Endothelial cell of umbilical vein (primary cell): ENCODE measurements at regions not wholly inside any gene's neighbourhood (a gene's known extent, or its start where the extent isn't known, plus 50 kb on each side); places are given as distances from the start of the nearest gene placed in this dataset.

ENCODE experiments used
- BruUV-seq: library from RNA; stranded (reverse); fragments of 400-500 nt; replicated peaks from 2 replicates; lab custom pipeline; 2021; lab: Mats Ljungman, UMichigan
- CTCF ChIA-PET: fragments of 300-600, 350-600 bp; sonication (Branson Sonifier 250); formaldehyde crosslinking; loops from one replicate; lab custom pipeline; 2021; ENCODE audit warnings: antibody characterized with exemption, inconsistent platforms; lab: Charles Lee
- POLR2A ChIA-PET: fragments of 300-600, 350-600 bp; sonication (Branson Sonifier 250); formaldehyde crosslinking; loops from one replicate; lab custom pipeline; 2021; ENCODE audit warnings: antibody characterized with exemption, inconsistent platforms; lab: Charles Lee
- DNase-seq: peaks from one replicate; pipeline ENCODE4 v3.0.0-alpha.2; 2011; ENCODE audit warnings: low read depth, low spot score
- FAIRE-seq: peaks from 2 replicates; lab custom pipeline; 2011; peaks lifted over from hg19 to GRCh38; lab: Jason Lieb, UNC
- H2AFZ ChIP-seq: 2 replicates; pipeline ENCODE4 v1.6.0; 2012; ENCODE audit warnings: low read depth, low read length, control low read depth, inconsistent platforms
- H3K27ac ChIP-seq: 2 replicates; pipeline ENCODE4 v1.5.1; 2011; ENCODE audit warnings: low read depth, mild to moderate bottlenecking, control low read depth, low read length, moderate library complexity; ENCODE audit not compliant: insufficient read depth
- H3K27me3 ChIP-seq, 2 experiments: 2 replicates each; pipeline versions ENCODE4 v1.6.0 to v1.6.1; 2011; ENCODE audit warnings: low read length in 2 of 2, mixed read lengths in 1 of 2; ENCODE audit not compliant: control insufficient read depth in 2 of 2, insufficient read depth in 2 of 2
- H3K36me3 ChIP-seq, 2 experiments: 2 replicates in 1 of 2; 3 replicates in 1 of 2; pipeline ENCODE4 v1.5.1; 2011; ENCODE audit warnings: low read length in 2 of 2, mild to moderate bottlenecking in 1 of 2, moderate library complexity in 1 of 2; ENCODE audit not compliant: control insufficient read depth in 2 of 2, insufficient read depth in 2 of 2; ENCODE audit errors: extremely low read depth in 1 of 2
- H3K4me1 ChIP-seq: 3 replicates; pipeline ENCODE4 v1.5.1; 2011; ENCODE audit warnings: mild to moderate bottlenecking, low read length; ENCODE audit not compliant: control insufficient read depth, insufficient read depth; ENCODE audit errors: extremely low read depth
- H3K4me2 ChIP-seq: 2 replicates; pipeline ENCODE4 v1.6.1; 2011; ENCODE audit warnings: low read length, control low read depth, mixed read lengths; ENCODE audit not compliant: insufficient read depth
- H3K4me3 ChIP-seq, 3 experiments: fragments of 200-600 bp in 1 of 3; sonication (generic), shearing (Covaris generic) in 1 of 3; replicated peaks in 1 of 3; 2 replicates each; pipeline ENCODE4 v1.5.1; 2011 to 2016; ENCODE audit warnings: control low read depth in 3 of 3, low read length in 3 of 3, mild to moderate bottlenecking in 2 of 3, inconsistent platforms in 1 of 3, low read depth in 1 of 3, moderate library complexity in 1 of 3; ENCODE audit not compliant: insufficient read depth in 1 of 3
- H3K79me2 ChIP-seq: 2 replicates; pipeline ENCODE4 v1.6.0; 2012; ENCODE audit warnings: low read length, inconsistent platforms; ENCODE audit not compliant: control insufficient read depth, insufficient read depth
- H3K9ac ChIP-seq: replicated peaks from 2 replicates; pipeline ENCODE3; 2011; ENCODE audit warnings: low read length, control low read depth; ENCODE audit not compliant: insufficient read depth; ENCODE audit errors: extremely low read depth
- H3K9me1 ChIP-seq: replicated peaks from 3 replicates; pipeline ENCODE4 v1.6.0; 2011; ENCODE audit warnings: mild to moderate bottlenecking, low read length; ENCODE audit not compliant: control insufficient read depth, insufficient read depth; ENCODE audit errors: extremely low read depth
- H3K9me3 ChIP-seq: replicated peaks from 2 replicates; pipeline ENCODE4 v1.5.1; 2012; ENCODE audit warnings: low read length, inconsistent platforms; ENCODE audit not compliant: control insufficient read depth, insufficient read depth
- H4K20me1 ChIP-seq: replicated peaks from 2 replicates; pipeline ENCODE3; 2011; ENCODE audit warnings: mild to moderate bottlenecking, low read length; ENCODE audit not compliant: control insufficient read depth, insufficient read depth; ENCODE audit errors: extremely low read depth
- FOS ChIP-seq: IDR thresholded peaks from 2 replicates; pipeline ENCODE4 v1.6.1; 2011; ENCODE audit warnings: mild to moderate bottlenecking, low read length, moderate library complexity, borderline replicate concordance; ENCODE audit not compliant: insufficient read depth
- GATA2 ChIP-seq: IDR thresholded peaks from 2 replicates; pipeline ENCODE4 v1.7.0; 2011; ENCODE audit warnings: low read depth, mild to moderate bottlenecking, moderate library complexity, mixed read lengths, low read length; ENCODE audit not compliant: insufficient read length, insufficient read depth
- JUN ChIP-seq: IDR thresholded peaks from 2 replicates; pipeline ENCODE4 v1.6.1; 2011; ENCODE audit warnings: borderline replicate concordance, low read depth; ENCODE audit not compliant: insufficient read length, insufficient read depth
- MYC ChIP-seq: IDR thresholded peaks from one replicate; pipeline ENCODE4 v1.6.1; 2011; ENCODE audit warnings: mild to moderate bottlenecking, low read depth, low read length
- POLR2A ChIP-seq: IDR thresholded peaks from 2 replicates; pipeline ENCODE4 v1.6.1; 2012; ENCODE audit warnings: low read depth, mild to moderate bottlenecking, control low read depth, low read length
- POLR2AphosphoS5 ChIP-seq: IDR thresholded peaks from 2 replicates; pipeline ENCODE4 v1.6.1; 2012; ENCODE audit warnings: low read depth, mild to moderate bottlenecking, control low read depth, low read length, moderate library complexity; ENCODE audit not compliant: insufficient read depth
- dilution Hi-C: fragments of 300-500 bp; cut with MboI; formaldehyde crosslinking; loops from one replicate; pipeline ENCODE4 v1.15.0; 2019; ENCODE audit warnings: low sequenced_read_pairs; ENCODE audit not compliant: extremely low pct_ligation_motif_present
- intact Hi-C: fragments of 100-400 bp; cut with micrococcal nuclease; formaldehyde crosslinking; loops from one replicate; pipeline ENCODE4 v1.10.0; 2022
- TF ChIP-seq, protein P1 (sequence below), 2 donors: IDR thresholded peaks; 1 replicate in 1 of 2; 2 replicates in 1 of 2; pipeline ENCODE4 v1.5.1; 2011; ENCODE audit warnings: low read length in 2 of 2, mild to moderate bottlenecking in 2 of 2, moderate library complexity in 2 of 2, control low read depth in 1 of 2, inconsistent platforms in 1 of 2, low read depth in 1 of 2; ENCODE audit not compliant: insufficient read depth in 1 of 2; ENCODE audit errors: extremely low read depth in 1 of 2

DNA sequence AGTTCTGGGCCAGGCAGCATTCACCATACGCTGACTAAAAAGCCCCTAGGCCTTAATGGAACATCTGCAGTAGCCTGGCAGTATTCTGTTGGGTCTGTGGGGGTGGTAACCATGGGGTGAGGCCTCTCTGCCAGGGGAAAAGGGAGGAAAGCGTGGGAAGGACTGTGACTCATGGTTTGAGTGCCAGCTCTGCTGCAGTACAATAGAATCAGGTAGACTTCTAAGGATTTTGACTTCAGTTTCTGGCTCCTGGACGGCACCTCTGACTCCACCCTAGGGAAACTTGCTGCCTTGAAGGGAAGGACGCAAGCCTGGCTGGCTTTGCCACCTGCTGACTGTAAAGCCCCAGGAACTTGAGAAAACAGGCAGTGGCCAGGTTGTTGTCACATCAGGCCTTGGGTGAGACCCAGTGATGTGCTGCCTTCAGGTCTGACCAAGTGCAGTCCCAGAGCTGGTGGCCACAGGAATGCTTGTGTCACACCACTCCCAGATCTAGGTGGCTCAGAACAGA lies 148.6 kb downstream of the SUCNR1 start:
- Histone ChIP-seq H3K9me1 (no peaks in the 10 kb centered on the region), H4K20me1 (no peaks in the 10 kb centered on the region), H3K79me2 (no peaks in the 10 kb centered on the region), H3K4me3 (no peak overlapping the region), H3K36me3 (no peaks in the 10 kb centered on the region), H3K4me2 (no peak overlapping the region), H2AFZ (peak overlapping the region; percentile 90), H3K9ac (no peak overlapping the region), H3K9me3 (no peaks in the 10 kb centered on the region), H3K4me1 (peaks cover 44% of the 10 kb centered on the region), H3K27ac (peak overlapping the region; percentile 60), H3K27me3 (no peaks in the 10 kb centered on the region)
- DNase-seq, result peak; percentile 88
- CTCF ChIA-PET, result interaction anchor here (1.2 kb wide), 1 partner anchor 450 kb away, joined by 3 read pairs; no protein-coding TSS in a partner anchor
- FAIRE-seq, result peak; percentile 58
- no TSS peak for BruUV-seq
- intact Hi-C loops, result loop anchor here (1.0 to 2.0 kb wide), 2 partner anchors 96 to 157 kb away; no protein-coding TSS in a partner anchor
- POLR2A ChIA-PET, result no interaction called here
- dilution Hi-C loops, result no loop called here
- TF ChIP-seq, protein P1, sequence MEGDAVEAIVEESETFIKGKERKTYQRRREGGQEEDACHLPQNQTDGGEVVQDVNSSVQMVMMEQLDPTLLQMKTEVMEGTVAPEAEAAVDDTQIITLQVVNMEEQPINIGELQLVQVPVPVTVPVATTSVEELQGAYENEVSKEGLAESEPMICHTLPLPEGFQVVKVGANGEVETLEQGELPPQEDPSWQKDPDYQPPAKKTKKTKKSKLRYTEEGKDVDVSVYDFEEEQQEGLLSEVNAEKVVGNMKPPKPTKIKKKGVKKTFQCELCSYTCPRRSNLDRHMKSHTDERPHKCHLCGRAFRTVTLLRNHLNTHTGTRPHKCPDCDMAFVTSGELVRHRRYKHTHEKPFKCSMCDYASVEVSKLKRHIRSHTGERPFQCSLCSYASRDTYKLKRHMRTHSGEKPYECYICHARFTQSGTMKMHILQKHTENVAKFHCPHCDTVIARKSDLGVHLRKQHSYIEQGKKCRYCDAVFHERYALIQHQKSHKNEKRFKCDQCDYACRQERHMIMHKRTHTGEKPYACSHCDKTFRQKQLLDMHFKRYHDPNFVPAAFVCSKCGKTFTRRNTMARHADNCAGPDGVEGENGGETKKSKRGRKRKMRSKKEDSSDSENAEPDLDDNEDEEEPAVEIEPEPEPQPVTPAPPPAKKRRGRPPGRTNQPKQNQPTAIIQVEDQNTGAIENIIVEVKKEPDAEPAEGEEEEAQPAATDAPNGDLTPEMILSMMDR (IDR thresholded peaks at IDR 0.05; ENCODE audit: extremely low read depth in 1 of 2, insufficient read depth in 1 of 2, low read depth in 1 of 2, low read length in 2 of 2), result no peak
- TF ChIP-seq POLR2AphosphoS5, result no peak
- TF ChIP-seq POLR2A, result no peak
- TF ChIP-seq GATA2, result no peak
- no peak for TF ChIP-seq MYC
- TF ChIP-seq FOS, result peak; percentile 36
- peak; percentile 47 for TF ChIP-seq JUN
